AG04449 (cell line): ENCODE measurements at regions not wholly inside any gene's neighbourhood (a gene's known extent, or its start where the extent isn't known, plus 50 kb on each side); places are given as distances from the start of the nearest gene placed in this dataset.

Source experiments
- CTCF ChIA-PET: fragments of 350-600 bp; formaldehyde crosslinking; extraction: SDS; loops from one replicate; lab custom pipeline; 2021; ENCODE audit warnings: antibody characterized with exemption; lab: Yijun Ruan, JAX
- POLR2A ChIA-PET: fragments of 400-600, 350-600 bp; formaldehyde crosslinking; extraction: SDS; loops from one replicate; lab custom pipeline; 2020; ENCODE audit warnings: antibody characterized with exemption, inconsistent platforms; lab: Yijun Ruan, JAX
- DNase-seq: peaks from one replicate; pipeline ENCODE4 v3.0.0-alpha.2; 2010; ENCODE audit warnings: low read depth, low spot score
- H3K4me3 ChIP-seq: 2 replicates; pipeline ENCODE4 v1.5.1; 2011; ENCODE audit warnings: low read depth, mild to moderate bottlenecking, control low read depth, low read length
- TF ChIP-seq, protein P1 (sequence below): IDR thresholded peaks from one replicate; pipeline ENCODE4 v1.5.1; 2011; ENCODE audit warnings: mild to moderate bottlenecking, moderate library complexity, low read length, control low read depth, inconsistent platforms; ENCODE audit not compliant: insufficient read depth; ENCODE audit errors: missing control alignments

DNA sequence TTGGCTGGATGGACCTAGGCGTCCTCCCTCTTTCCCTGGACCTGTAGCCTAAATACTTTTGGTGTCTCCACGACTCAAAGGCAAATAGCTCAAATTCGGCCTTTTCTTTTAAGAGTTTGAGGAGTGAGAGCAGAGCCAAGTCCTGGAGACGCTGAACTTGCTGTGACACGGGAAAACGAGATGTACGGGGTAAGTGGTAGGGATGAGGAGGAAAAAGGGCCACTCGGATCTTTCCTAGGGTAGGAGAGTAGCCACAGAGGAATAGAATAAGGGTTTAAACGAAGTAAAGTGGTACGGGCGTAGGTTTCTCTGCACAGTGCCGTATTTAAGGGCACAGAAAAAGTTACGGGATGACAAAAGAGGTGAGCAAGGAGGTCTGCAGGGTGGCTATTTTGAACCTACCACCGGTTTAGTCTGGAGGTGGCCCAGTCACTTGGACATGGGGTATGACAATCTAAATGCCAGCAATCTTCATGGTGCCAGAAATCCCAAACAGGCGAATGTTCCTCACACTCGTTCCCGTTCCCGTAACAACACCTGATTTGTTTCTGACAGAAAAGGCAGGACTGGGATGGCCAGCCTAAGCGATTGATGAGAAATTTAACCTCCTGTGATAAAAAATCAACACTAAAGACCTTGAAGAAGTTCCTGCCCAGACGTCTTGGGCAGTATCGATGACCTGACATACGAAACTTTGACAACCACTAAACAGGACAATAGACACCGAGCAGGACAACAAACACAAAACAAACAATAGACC lies 149.3 kb downstream of the TRIM27 start:
- TF ChIP-seq, protein P1, sequence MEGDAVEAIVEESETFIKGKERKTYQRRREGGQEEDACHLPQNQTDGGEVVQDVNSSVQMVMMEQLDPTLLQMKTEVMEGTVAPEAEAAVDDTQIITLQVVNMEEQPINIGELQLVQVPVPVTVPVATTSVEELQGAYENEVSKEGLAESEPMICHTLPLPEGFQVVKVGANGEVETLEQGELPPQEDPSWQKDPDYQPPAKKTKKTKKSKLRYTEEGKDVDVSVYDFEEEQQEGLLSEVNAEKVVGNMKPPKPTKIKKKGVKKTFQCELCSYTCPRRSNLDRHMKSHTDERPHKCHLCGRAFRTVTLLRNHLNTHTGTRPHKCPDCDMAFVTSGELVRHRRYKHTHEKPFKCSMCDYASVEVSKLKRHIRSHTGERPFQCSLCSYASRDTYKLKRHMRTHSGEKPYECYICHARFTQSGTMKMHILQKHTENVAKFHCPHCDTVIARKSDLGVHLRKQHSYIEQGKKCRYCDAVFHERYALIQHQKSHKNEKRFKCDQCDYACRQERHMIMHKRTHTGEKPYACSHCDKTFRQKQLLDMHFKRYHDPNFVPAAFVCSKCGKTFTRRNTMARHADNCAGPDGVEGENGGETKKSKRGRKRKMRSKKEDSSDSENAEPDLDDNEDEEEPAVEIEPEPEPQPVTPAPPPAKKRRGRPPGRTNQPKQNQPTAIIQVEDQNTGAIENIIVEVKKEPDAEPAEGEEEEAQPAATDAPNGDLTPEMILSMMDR = no peak
- ChIA-PET CTCF (no interaction called here), POLR2A (no interaction called here)
- DNase-seq = no peak
- no peak overlapping the region for H3K4me3 ChIP-seq

DNA sequence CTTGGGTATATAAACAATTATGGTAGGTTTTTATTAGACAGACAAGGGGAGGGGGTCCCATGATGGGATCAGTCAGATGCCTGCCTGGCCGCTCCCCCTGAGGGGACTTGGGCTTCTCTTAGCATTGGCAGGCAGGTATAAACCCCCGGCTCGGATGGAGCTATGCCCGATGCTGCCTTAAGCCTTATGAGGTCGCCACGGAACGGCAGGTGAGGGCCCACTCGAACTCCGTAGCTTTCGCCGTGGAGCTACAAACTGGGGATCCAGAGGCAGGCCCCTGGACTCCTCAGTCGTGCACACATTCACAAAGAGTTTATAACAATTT lies 148.8 kb downstream of the TRIM27 start:
- no peak overlapping the region for H3K4me3 ChIP-seq
- ChIA-PET POLR2A (no interaction called here), CTCF (no interaction called here)
- TF ChIP-seq, protein P1 = no peak
- no peak for DNase-seq

DNA sequence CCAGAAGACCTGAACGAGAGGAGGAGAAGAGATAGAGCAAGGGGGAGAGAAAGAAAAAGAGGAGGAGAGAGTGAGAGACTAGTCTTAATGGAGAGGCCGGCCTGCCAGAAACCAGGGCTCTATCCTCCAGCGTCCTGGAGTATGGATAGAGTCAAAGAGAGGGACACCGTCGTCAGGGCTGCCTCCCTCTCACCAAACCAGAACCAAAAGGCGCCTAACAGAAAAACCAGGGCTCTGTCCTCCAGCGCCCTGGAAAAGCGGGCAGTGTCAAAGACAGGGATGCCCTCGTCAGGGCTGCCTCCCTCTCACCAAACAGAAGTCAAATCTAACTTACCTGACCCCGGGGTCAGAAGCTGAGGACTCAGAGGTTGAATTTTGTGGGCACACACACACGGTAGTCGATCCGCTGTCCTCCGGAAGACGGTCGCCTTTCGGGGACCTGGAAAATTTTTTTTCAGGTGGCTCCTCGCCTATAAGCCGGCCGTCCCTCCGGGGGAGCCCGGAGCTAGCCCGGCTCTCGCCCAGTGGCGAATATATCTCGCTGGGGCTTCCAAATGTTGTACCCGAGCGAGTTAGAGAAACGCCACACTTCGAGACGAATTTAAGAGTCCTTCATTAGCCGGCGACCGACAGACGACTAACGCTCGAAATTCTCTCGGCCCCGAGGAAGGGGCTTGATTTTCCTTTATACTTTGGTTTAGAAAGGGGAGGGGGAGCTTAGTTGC lies 148.2 kb downstream of the TRIM27 start:
- no peak for DNase-seq
- CTCF ChIA-PET = no interaction called here
- TF ChIP-seq, protein P1 = no peak
- POLR2A ChIA-PET = no interaction called here
- no peak overlapping the region for H3K4me3 ChIP-seq

DNA sequence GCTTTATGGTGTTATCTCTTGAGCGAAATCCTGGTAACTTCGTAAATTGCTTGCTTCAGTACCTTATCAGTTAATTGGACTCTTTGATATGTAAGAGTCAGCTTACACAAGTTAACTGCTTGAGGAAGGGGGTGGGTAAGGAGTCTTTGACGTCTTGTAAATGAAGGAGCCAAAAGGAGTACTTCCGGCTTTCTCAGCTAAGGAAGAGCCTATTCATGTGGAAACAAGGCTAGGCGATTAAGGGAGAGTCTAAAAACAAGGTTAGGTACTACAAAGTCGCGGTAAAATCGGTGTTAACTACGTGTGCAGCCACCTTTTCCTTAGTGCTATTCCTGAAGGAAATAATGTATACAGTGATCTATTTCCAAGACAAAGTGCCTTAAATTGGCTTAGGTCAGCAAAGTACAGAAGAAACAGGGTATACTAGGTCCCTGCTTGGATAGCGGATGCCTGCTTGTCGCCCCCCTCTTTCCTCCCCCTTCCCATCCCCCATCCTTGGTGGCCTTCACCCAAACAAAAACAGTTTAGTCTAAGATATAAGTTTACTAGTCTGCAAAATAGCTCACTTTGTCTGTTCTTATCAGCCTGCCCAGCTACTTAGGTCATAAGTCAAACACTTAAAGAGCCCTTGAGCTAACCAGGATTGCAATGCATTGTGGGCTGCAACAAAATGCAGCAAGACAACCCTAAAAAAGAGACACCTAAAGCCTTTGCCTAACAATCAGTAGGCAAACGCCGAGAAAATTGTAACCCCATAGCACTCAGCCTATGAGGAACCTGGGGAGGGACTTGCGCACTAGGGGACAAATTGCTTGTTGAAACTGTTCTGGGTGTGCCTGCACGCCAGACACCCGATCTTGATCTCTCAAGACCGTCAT lies 147.3 kb downstream of the TRIM27 start:
- POLR2A ChIA-PET = no interaction called here
- CTCF ChIA-PET = no interaction called here
- H3K4me3 ChIP-seq = no peak overlapping the region
- no peak for DNase-seq
- TF ChIP-seq, protein P1 = no peak

DNA sequence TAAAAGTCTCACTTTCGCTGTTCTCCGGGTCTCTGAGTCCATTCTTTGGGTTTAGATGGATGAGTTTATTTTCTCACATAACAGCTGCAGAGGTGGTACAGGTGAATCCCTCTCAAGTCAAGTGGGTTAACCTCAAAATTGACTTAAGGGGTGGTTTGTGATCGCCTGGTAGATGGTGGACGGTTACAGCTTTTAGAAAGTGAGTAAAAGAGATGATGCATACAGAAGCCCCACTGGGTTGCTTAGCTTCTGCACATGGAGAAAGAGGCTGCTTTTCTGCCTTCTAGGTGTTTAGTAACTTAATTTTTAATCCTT lies 146.7 kb downstream of the TRIM27 start:
- POLR2A ChIA-PET = no interaction called here
- CTCF ChIA-PET = no interaction called here
- TF ChIP-seq, protein P1 = no peak
- no peak overlapping the region for H3K4me3 ChIP-seq
- no peak for DNase-seq
